ENCODE measurements at regions not wholly inside any gene's neighbourhood (a gene's known extent, or its start where the extent isn't known, plus 50 kb on each side); places are given as distances from the start of the nearest gene placed in this dataset.

GRCh38 chr5:73359395-73359794 is 89.2 kb downstream of the FOXD1 start:
- DNase-seq (ENCODE audit: low read depth) = no peak
- TF ChIP-seq CTCF (IDR thresholded peaks at IDR 0.05; ENCODE audit: insufficient read depth, low read length) = no peak
- no peak overlapping the region for H3K4me3 ChIP-seq (ENCODE audit: low read depth, low read length)

GRCh38 chr5:73358366-73358765 is 90.2 kb downstream of the FOXD1 start:
- TF ChIP-seq CTCF (IDR thresholded peaks at IDR 0.05; ENCODE audit: insufficient read depth, low read length) = no peak
- no peak overlapping the region for H3K4me3 ChIP-seq (ENCODE audit: low read depth, low read length)
- DNase-seq (ENCODE audit: low read depth) = no peak

GRCh38 chr5:73357576-73357975 is 91.0 kb downstream of the FOXD1 start:
- TF ChIP-seq CTCF (IDR thresholded peaks at IDR 0.05; ENCODE audit: insufficient read depth, low read length) = no peak
- no peak for DNase-seq (ENCODE audit: low read depth)
- H3K4me3 ChIP-seq (ENCODE audit: low read depth, low read length) = no peak overlapping the region

- DNase-seq (ENCODE audit: low read depth) = no peak
- H3K4me3 ChIP-seq (ENCODE audit: low read depth, low read length) = no peak overlapping the region
- no peak for TF ChIP-seq CTCF (IDR thresholded peaks at IDR 0.05; ENCODE audit: insufficient read depth, low read length)
These were observed 93.5 kb downstream of the FOXD1 start for GRCh38 chr5:73355108-73355507.

GRCh38 chr5:73354406-73354805 is 94.2 kb downstream of the FOXD1 start:
- peak; percentile 24 for DNase-seq (ENCODE audit: low read depth)
- TF ChIP-seq CTCF (IDR thresholded peaks at IDR 0.05; ENCODE audit: insufficient read depth, low read length) = no peak
- H3K4me3 ChIP-seq (ENCODE audit: low read depth, low read length) = no peak overlapping the region

GRCh38 chr5:73352649-73353230 is 95.8 kb downstream of the FOXD1 start:
- DNase-seq (ENCODE audit: low read depth) = no peak
- no peak for TF ChIP-seq CTCF (IDR thresholded peaks at IDR 0.05; ENCODE audit: insufficient read depth, low read length)

GRCh38 chr5:73352243-73352642 is 96.3 kb downstream of the FOXD1 start:
- TF ChIP-seq CTCF (IDR thresholded peaks at IDR 0.05; ENCODE audit: insufficient read depth, low read length) = no peak
- no peak for DNase-seq (ENCODE audit: low read depth)
- no peak overlapping the region for H3K4me3 ChIP-seq (ENCODE audit: low read depth, low read length)

More at GRCh38 chr5:73352649-73353230, 95.8 kb downstream of the FOXD1 start:
- H3K4me3 ChIP-seq (ENCODE audit: low read depth, low read length) = no peak overlapping the region

Data from fibroblast of the aortic adventitia (primary cell).